ENCODE measurements at regions not wholly inside any gene's neighbourhood (a gene's known extent, or its start where the extent isn't known, plus 50 kb on each side); places are given as distances from the start of the nearest gene placed in this dataset.

DNA sequence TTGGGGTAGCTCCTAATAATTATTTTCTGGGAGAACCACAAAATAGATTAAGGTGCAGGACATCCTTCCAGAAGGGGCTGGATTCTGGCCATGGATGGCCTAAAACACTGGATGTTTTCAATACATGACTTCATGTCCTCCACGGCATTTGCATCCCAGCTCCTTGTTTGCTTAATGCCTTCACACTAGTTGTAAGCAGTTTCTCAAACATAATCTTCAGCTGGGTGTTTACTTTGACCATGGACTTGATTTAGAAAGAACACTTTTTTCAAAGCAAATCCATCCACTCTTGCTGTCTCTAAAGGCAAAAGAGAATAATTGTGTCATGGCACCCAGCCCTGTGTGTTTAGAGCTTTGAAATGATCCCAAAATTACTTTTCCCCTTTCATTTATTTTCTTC, 82.5 kb upstream of the GSX1 start:
- intact Hi-C loops (cut with DNase I; ENCODE audit: low total_unique reads), result no loop called here
- Histone ChIP-seq H3K27me3 (peaks cover 0 to 3% of the 10 kb centered on the region in 2 donors), H3K4me1 (no peaks in the 10 kb centered on the region), H3K36me3 (no peaks in the 10 kb centered on the region), H3K27ac (no peak overlapping the region), H3K9me3 (no peaks in the 10 kb centered on the region), H3K4me3 (no peak overlapping the region)
- no peak for DNase-seq
- TF ChIP-seq POLR2A (IDR thresholded peaks at IDR 0.05), result no peak
- TF ChIP-seq, protein P1, sequence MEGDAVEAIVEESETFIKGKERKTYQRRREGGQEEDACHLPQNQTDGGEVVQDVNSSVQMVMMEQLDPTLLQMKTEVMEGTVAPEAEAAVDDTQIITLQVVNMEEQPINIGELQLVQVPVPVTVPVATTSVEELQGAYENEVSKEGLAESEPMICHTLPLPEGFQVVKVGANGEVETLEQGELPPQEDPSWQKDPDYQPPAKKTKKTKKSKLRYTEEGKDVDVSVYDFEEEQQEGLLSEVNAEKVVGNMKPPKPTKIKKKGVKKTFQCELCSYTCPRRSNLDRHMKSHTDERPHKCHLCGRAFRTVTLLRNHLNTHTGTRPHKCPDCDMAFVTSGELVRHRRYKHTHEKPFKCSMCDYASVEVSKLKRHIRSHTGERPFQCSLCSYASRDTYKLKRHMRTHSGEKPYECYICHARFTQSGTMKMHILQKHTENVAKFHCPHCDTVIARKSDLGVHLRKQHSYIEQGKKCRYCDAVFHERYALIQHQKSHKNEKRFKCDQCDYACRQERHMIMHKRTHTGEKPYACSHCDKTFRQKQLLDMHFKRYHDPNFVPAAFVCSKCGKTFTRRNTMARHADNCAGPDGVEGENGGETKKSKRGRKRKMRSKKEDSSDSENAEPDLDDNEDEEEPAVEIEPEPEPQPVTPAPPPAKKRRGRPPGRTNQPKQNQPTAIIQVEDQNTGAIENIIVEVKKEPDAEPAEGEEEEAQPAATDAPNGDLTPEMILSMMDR (IDR thresholded peaks at IDR 0.05), result no peak

DNA sequence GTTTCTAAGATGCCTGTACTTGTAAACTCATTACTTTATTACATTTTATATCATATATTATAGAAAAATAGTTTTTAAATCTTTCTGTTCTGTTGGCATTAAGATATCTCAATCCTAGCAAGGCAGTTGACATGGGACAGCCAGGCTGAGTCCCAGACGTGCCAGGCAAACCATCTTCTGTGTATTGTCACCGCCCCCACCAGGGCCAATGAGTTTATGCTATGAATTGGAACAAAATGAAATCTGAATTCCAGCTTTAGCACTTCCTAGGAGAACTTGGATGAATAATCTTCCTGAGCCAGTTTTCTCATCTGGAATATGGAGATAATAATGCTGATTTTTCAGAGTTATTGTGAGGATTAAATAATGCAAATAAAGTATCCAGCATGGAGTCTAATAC, 79.9 kb upstream of the GSX1 start:
- no peak overlapping the region for H3K4me3 ChIP-seq
- no peak overlapping the region for H3K27ac ChIP-seq
- intact Hi-C loops (cut with DNase I; ENCODE audit: low total_unique reads), result no loop called here
- H3K36me3 ChIP-seq, result no peaks in the 10 kb centered on the region
- no peaks in the 10 kb centered on the region for H3K4me1 ChIP-seq
- TF ChIP-seq POLR2A (IDR thresholded peaks at IDR 0.05), result no peak
- TF ChIP-seq, protein P1 (IDR thresholded peaks at IDR 0.05), result peak in 1 of 4 experiments; percentile 17
- DNase-seq, result no peak
- peaks cover 0 to 3% of the 10 kb centered on the region in 2 donors for H3K27me3 ChIP-seq
- no peaks in the 10 kb centered on the region for H3K9me3 ChIP-seq

- intact Hi-C loops (cut with DNase I; ENCODE audit: low total_unique reads), result no loop called here
- H3K4me3 ChIP-seq, result no peak overlapping the region
- no peaks in the 10 kb centered on the region for H3K9me3 ChIP-seq
- no peak overlapping the region for H3K27ac ChIP-seq
- no peak for DNase-seq
- TF ChIP-seq POLR2A (IDR thresholded peaks at IDR 0.05), result no peak
- TF ChIP-seq, protein P1 (IDR thresholded peaks at IDR 0.05), result no peak
- no peaks in the 10 kb centered on the region for H3K4me1 ChIP-seq
- H3K36me3 ChIP-seq, result no peaks in the 10 kb centered on the region
- peaks cover 0 to 3% of the 10 kb centered on the region in 2 donors for H3K27me3 ChIP-seq
Measured at GRCh38 chr13:27713767-27714166, 78.5 kb upstream of the GSX1 start.

DNA sequence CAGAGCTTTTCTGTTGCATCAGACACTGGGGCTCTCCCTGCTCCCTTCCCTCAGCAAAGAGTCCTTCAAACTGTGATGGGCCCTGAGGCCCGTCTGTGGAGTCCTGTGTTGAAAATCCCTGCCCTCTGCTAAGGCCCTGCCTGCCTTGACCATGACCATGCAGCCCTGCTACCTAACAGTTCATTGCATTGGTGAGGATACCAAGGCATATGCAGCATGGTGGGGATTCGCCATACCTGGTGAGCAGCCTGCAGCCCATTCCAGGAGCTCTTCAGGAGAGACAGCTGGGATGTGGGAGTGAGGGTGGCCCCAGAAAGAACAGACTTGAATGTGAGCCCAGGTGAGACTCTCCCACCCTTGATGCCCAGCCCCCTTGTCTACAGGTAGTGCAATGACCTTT, 70.6 kb upstream of the GSX1 start:
- intact Hi-C loops (cut with DNase I; ENCODE audit: low total_unique reads), result no loop called here
- TF ChIP-seq, protein P1 (IDR thresholded peaks at IDR 0.05), result no peak
- TF ChIP-seq POLR2A (IDR thresholded peaks at IDR 0.05), result no peak

DNA sequence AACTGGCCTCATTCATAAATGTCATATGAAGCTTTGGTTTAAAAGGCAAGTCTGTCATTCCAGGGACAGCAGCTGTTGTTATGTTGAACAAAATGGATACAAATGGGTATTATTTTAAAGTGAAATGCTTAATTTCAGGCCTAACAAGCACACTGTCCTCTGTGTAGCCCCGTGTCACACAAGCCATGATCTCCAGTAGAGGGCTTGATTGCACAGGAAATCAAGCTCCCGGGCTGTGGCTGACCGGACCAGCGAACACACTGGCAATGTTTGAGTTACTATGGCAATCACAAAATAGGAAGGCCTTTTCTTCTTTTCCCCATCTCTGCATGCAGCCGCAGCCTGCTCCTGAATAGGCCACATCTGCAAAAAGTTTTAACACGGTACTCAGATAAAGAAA, 64.0 kb upstream of the GSX1 start:
- intact Hi-C loops (cut with DNase I; ENCODE audit: low total_unique reads), result no loop called here
- H3K36me3 ChIP-seq, result no peaks in the 10 kb centered on the region
- no peak overlapping the region for H3K27ac ChIP-seq

More for the DNA sequence above, 70.6 kb upstream of the GSX1 start:
- DNase-seq, result no peak
- Histone ChIP-seq H3K4me1 (no peaks in the 10 kb centered on the region), H3K9me3 (no peaks in the 10 kb centered on the region), H3K36me3 (no peaks in the 10 kb centered on the region), H3K4me3 (no peak overlapping the region), H3K27me3 (no peaks in the 10 kb centered on the region), H3K27ac (no peak overlapping the region)

More for the DNA sequence above, 64.0 kb upstream of the GSX1 start:
- TF ChIP-seq, protein P1 (IDR thresholded peaks at IDR 0.05), result no peak
- TF ChIP-seq POLR2A (IDR thresholded peaks at IDR 0.05), result no peak
- Histone ChIP-seq H3K9me3 (no peaks in the 10 kb centered on the region), H3K27me3 (no peaks in the 10 kb centered on the region), H3K4me3 (no peak overlapping the region), H3K4me1 (no peaks in the 10 kb centered on the region)
- no peak for DNase-seq
